GM12891 (cell line): ENCODE measurements at regions not wholly inside any gene's neighbourhood (a gene's known extent, or its start where the extent isn't known, plus 50 kb on each side); places are given as distances from the start of the nearest gene placed in this dataset.

ENCODE experiments used
- DNase-seq: peaks from one replicate; pipeline ENCODE4 v3.0.0; 2011; ENCODE audit warnings: low spot score; ENCODE audit not compliant: insufficient read length
- FAIRE-seq: peaks from 2 replicates; lab custom pipeline; 2011; peaks lifted over from hg19 to GRCh38; lab: Jason Lieb, UNC
- PAX5 ChIP-seq: IDR thresholded peaks from 2 replicates; pipeline ENCODE4 v1.6.1; 2011; ENCODE audit warnings: low read length, moderate library complexity, mild to moderate bottlenecking; ENCODE audit not compliant: insufficient read depth, severe bottlenecking
- POLR2A ChIP-seq: IDR thresholded peaks from 2 replicates; pipeline ENCODE4 v1.6.1; 2011; ENCODE audit warnings: low read depth, low read length, control low read depth
- POLR2AphosphoS5 ChIP-seq: IDR thresholded peaks from 2 replicates; pipeline ENCODE4 v1.6.1; 2011; ENCODE audit warnings: low read depth, low read length, control low read depth
- POU2F2 ChIP-seq: IDR thresholded peaks from 2 replicates; pipeline ENCODE4 v1.6.1; 2011; ENCODE audit warnings: low read depth, mild to moderate bottlenecking, control low read depth, low read length, moderate library complexity
- SPI1 ChIP-seq: IDR thresholded peaks from 2 replicates; pipeline ENCODE4 v1.6.1; 2011; ENCODE audit warnings: low read depth, low read length, control low read depth
- TAF1 ChIP-seq: IDR thresholded peaks from 2 replicates; pipeline ENCODE4 v1.6.1; 2011; ENCODE audit warnings: low read depth, low read length, control low read depth

DNA sequence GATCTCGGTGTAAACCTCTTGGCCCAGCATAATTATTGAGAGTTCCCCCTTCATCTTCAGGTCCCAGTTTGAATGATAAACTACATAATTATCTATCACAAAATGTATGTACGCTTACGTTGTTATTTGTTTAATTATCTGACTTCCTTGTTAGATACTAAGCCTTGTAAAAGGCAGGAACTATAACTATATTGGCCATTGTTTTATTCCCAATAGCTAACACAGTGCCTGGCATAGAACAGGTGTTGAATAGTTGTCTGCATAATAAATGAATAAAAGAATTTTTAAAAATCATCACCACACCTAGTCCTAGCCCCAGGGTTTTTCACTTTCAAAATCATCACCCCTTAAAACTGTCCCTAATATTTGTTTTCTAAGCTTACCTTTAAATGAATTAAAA, 207.9 kb downstream of the MREG start:
- no peak for DNase-seq
- TF ChIP-seq POLR2A (no peak), PAX5 (no peak), SPI1 (no peak), POU2F2 (no peak), TAF1 (no peak), POLR2AphosphoS5 (no peak)
- FAIRE-seq, result no peak

GRCh38 chr2:215803150-215803549, 210.2 kb downstream of the MREG start:
- TF ChIP-seq POLR2AphosphoS5 (no peak), PAX5 (no peak), SPI1 (no peak), POU2F2 (no peak), POLR2A (no peak), TAF1 (no peak)
- FAIRE-seq (no peak), DNase-seq (no peak)

- no peak for FAIRE-seq
- DNase-seq, result no peak
- TF ChIP-seq TAF1 (no peak), SPI1 (no peak), PAX5 (no peak), POU2F2 (no peak), POLR2AphosphoS5 (no peak), POLR2A (no peak)
These were observed 214.2 kb downstream of the MREG start for GRCh38 chr2:215799194-215799593.

DNA sequence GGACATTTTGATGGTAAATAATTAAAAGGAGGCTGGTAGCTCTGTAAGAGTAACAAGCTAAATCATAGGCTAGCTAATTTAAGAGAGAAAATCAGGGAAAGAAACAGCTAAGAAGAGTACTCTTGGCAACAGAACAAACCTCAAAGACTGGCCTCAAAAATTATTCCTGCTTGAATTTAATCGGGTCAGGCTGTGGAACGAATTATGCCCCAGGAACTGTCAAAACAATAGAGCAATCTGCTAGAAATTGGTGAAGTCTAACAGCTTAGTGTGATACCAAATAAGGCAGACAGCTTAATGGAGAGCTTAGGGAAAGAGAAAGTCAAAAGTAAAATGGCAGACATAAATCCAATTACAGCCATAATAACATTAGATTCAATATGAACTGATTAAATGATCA, 215.7 kb downstream of the MREG start:
- DNase-seq, result no peak
- FAIRE-seq, result no peak
- TF ChIP-seq PAX5, result no peak
- no peak for TF ChIP-seq SPI1
- no peak for TF ChIP-seq POU2F2
- no peak for TF ChIP-seq TAF1

GRCh38 chr2:215796140-215796855, 217.1 kb downstream of the MREG start:
- no peak for TF ChIP-seq SPI1
- no peak for TF ChIP-seq PAX5
- no peak for TF ChIP-seq POLR2A
- no peak for TF ChIP-seq POU2F2
- no peak for TF ChIP-seq POLR2AphosphoS5
- TF ChIP-seq TAF1, result no peak
- no peak for FAIRE-seq
- DNase-seq, result no peak

DNA sequence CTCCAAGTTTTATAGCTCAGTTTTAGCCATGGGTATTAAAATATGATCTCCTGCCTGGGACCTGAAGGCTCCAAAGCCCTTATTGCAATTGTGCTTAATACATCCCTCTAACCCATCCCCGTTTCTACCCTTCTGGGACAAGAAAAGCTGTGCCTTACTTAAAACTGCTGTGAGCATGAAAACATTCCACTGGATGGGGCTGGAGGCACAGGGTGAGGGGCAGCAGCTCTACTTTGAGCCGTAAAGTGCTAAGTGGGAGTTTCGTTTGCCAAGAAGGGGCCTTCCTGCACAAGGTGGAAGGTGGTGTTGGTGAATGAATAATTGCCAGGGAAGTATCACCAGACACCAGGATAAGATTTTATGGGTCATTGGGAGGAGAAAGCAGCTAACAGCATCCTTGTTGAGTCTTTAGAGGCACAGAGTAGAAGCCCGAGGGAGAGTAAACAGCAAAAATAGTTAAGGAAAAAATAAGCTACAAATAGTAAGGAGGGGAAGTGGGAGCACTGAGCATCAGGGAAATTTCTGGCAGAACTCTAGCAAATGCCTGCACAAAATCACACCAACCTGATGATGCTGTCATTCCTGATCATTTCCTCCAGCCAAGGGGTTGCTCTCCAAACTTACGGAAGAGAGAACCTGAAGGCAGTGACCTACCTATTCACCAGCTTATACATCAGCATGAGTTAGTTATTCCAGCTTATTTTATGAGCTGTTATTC, 218.4 kb downstream of the MREG start:
- no peak for DNase-seq
- FAIRE-seq, result no peak

DNA sequence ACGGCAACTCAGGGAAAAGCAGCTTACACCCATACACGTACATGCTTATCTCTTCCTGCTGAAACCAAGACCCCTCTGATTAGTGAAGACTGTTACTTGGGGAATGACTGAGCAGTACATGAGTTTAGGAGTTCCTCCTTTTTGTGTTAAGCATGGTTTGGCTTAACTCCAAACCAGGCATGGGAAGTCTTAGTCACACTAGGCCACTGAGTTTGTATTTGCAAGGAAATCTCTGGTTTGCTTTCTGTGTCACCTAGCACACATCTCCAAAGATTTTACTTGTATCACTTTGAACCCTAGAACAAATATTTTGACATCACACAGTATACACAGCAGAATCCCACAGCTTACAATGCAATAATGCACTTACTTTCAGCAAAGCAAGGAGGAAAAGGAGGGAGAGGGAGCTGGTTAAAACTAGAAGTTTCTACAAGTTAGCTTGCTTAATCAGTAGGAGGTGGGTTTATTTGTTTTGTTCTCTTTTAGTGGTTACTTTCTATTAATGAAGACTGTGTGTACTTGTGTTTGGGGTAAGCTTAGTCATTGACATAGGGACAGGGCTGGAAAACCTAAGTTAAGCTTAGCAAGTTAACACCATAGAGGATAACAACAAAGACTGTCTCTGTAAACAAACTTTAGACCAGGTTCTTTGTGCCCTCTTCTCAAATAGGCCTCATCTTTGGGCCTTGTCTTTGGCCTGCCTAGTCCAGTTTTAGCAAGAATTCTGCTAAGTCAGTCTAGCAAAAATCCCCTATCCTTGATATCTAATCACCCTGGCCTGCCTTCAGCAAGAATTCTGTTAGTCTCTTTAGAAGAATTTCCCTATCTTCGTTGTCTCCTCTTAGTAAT, 219.4 kb downstream of the MREG start:
- no peak for FAIRE-seq
- TF ChIP-seq POLR2AphosphoS5 (no peak), SPI1 (peak; percentile 55), POU2F2 (no peak)
- no peak for DNase-seq

More for the DNA sequence above, 218.4 kb downstream of the MREG start:
- TF ChIP-seq POU2F2 (no peak), POLR2A (no peak), SPI1 (no peak), POLR2AphosphoS5 (no peak), TAF1 (no peak), PAX5 (no peak)

GRCh38 chr2:215791481-215791937, 221.8 kb downstream of the MREG start:
- FAIRE-seq (no peak), DNase-seq (no peak)
- TF ChIP-seq SPI1 (peak; percentile 9; the same call in 1 of the 2 replicates), POU2F2 (no peak), POLR2AphosphoS5 (no peak)

DNA sequence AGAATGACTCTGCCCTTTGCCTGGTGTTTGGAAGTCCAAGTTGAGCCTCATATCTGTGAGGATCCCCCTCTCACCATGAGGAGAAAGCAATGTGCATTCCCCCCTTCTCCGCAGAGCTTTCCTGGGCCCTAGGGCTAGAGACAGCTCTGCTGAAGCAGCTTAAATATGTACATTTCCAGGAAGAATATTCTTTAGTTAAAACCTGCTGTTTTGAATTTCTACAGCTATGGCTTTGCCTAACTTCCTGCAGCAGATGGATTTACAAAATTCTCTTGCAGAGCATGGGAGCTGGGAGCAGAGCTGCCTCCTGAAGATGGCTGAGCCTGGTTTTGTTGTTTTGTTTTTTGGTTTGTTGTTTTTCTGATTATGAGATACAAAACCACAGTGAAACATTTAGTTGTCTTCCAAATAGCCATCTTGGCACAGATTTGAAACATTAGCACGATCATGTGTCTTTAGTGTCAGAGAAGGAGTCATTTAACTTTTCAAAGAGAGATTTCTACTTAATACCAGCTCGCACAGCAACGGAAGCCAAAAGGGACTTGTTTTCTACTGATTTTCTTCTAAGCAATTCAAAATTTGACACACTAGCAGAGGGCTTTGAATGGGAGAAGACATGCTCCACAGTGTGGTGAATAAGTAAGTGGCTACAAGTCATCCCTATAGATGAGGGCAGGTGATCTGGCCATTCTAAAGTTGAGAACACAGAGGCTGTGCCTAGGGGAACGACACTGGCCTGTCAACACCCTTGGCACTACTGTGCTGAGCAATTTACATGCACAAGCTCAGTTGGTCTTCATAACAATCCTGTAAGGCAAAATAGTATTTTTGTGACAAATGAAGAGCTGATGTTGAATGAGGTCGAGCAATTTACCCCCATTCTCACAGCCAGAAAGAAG, 222.6 kb downstream of the MREG start:
- DNase-seq (no peak), FAIRE-seq (no peak)
- TF ChIP-seq POLR2A (no peak), PAX5 (no peak), POLR2AphosphoS5 (no peak), TAF1 (no peak)
